ENCODE measurements at regions not wholly inside any gene's neighbourhood (a gene's known extent, or its start where the extent isn't known, plus 50 kb on each side); places are given as distances from the start of the nearest gene placed in this dataset.

GRCh38 chr7:51867117-51867516, 550.5 kb upstream of the COBL start:
- Histone ChIP-seq H3K27ac (ENCODE audit: low read depth, low read length) (no peak overlapping the region), H3K36me3 (ENCODE audit: control insufficient read depth, low read length) (no peaks in the 10 kb centered on the region), H3K79me2 (ENCODE audit: control insufficient read depth, low read length) (no peaks in the 10 kb centered on the region), H3K9me2 (replicated peaks; ENCODE audit: control insufficient read depth, low read length) (no peaks in the 10 kb centered on the region), H3K9me3 (ENCODE audit: control insufficient read depth, insufficient read depth, low read length) (no peaks in the 10 kb centered on the region), H3K4me2 (ENCODE audit: low read length) (no peak overlapping the region), H3F3A (ENCODE audit: control insufficient read depth, insufficient read depth) (no peaks in the 10 kb centered on the region), H3K27me3 (ENCODE audit: control insufficient read depth, low read length) (no peaks in the 10 kb centered on the region), H3K4me3 (ENCODE audit: low read length) (no peak overlapping the region), H3K4me1 (ENCODE audit: control insufficient read depth, low read length) (no peaks in the 10 kb centered on the region), H4K20me1 (ENCODE audit: control insufficient read depth, insufficient read depth, low read depth, low read length) (no peaks in the 10 kb centered on the region)
- TF ChIP-seq CTCF (IDR thresholded peaks at IDR 0.05; ENCODE audit: low read depth, low read length, poor library complexity, severe bottlenecking), result no peak
- no peak for TF ChIP-seq EZH2phosphoT487 (IDR thresholded peaks at IDR 0.05; ENCODE audit: borderline replicate concordance, low read length)

- Histone ChIP-seq H3K9me2 (replicated peaks; ENCODE audit: control insufficient read depth, low read length) (no peaks in the 10 kb centered on the region), H3K27me3 (ENCODE audit: control insufficient read depth, low read length) (no peaks in the 10 kb centered on the region), H3K36me3 (ENCODE audit: control insufficient read depth, low read length) (no peaks in the 10 kb centered on the region), H3F3A (ENCODE audit: control insufficient read depth, insufficient read depth) (no peaks in the 10 kb centered on the region), H3K27ac (ENCODE audit: low read depth, low read length) (no peak overlapping the region), H3K4me1 (ENCODE audit: control insufficient read depth, low read length) (no peaks in the 10 kb centered on the region), H3K4me2 (ENCODE audit: low read length) (no peak overlapping the region), H4K20me1 (ENCODE audit: control insufficient read depth, insufficient read depth, low read depth, low read length) (no peaks in the 10 kb centered on the region), H3K79me2 (ENCODE audit: control insufficient read depth, low read length) (no peaks in the 10 kb centered on the region), H3K9me3 (ENCODE audit: control insufficient read depth, insufficient read depth, low read length) (peaks cover 5% of the 10 kb centered on the region; the same call in 1 of the 2 replicates), H3K4me3 (ENCODE audit: low read length) (no peak overlapping the region)
- TF ChIP-seq EZH2phosphoT487 (IDR thresholded peaks at IDR 0.05; ENCODE audit: borderline replicate concordance, low read length), result no peak
- no peak for TF ChIP-seq CTCF (IDR thresholded peaks at IDR 0.05; ENCODE audit: low read depth, low read length, poor library complexity, severe bottlenecking)
These were observed 543.7 kb upstream of the COBL start for GRCh38 chr7:51860305-51860704.

DNA sequence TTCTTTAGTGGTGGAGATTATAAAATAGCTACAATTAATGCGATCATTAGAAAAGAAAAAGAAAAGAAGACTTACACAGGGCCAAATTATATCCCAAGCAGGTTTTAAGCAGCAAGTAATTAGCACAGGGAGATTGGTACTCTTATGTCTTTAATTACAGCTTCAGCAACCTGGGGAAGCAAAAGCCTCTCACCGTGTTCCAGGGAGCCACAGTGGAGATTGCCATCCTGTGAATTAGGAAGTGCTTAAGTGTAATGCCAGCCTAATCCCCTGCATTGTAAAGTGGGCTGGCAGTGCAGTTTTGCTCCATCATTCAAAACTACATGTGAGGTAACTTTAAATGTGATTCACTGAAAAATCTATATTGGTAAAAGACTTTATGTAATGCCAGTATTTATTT, 533.5 kb upstream of the COBL start:
- Histone ChIP-seq H3K4me1 (ENCODE audit: control insufficient read depth, low read length) (no peaks in the 10 kb centered on the region), H3K4me2 (ENCODE audit: low read length) (no peak overlapping the region), H3F3A (ENCODE audit: control insufficient read depth, insufficient read depth) (no peaks in the 10 kb centered on the region), H3K79me2 (ENCODE audit: control insufficient read depth, low read length) (no peaks in the 10 kb centered on the region), H4K20me1 (ENCODE audit: control insufficient read depth, insufficient read depth, low read depth, low read length) (no peaks in the 10 kb centered on the region), H3K27ac (ENCODE audit: low read depth, low read length) (no peak overlapping the region), H3K36me3 (ENCODE audit: control insufficient read depth, low read length) (no peaks in the 10 kb centered on the region), H3K9me3 (ENCODE audit: control insufficient read depth, insufficient read depth, low read length) (peaks cover 5% of the 10 kb centered on the region; the same call in 1 of the 2 replicates), H3K4me3 (ENCODE audit: low read length) (no peak overlapping the region), H3K27me3 (ENCODE audit: control insufficient read depth, low read length) (no peaks in the 10 kb centered on the region), H3K9me2 (replicated peaks; ENCODE audit: control insufficient read depth, low read length) (0 out of 2 replicates have a peak, but pooled peaks cover 2% of the 10 kb centered on the region)
- TF ChIP-seq EZH2phosphoT487 (IDR thresholded peaks at IDR 0.05; ENCODE audit: borderline replicate concordance, low read length) (no peak), CTCF (IDR thresholded peaks at IDR 0.05; ENCODE audit: low read depth, low read length, poor library complexity, severe bottlenecking) (no peak)

Data from DOHH2 (cell line).